CD4-positive, alpha-beta T cell (primary cell): ENCODE measurements at regions not wholly inside any gene's neighbourhood (a gene's known extent, or its start where the extent isn't known, plus 50 kb on each side); places are given as distances from the start of the nearest gene placed in this dataset.

Experiments
- ATAC-seq: fragments of 200-7000 bp; cut with Tn5 transposase; one replicate; pipeline ENCODE4 v1.10.0; 2022; ENCODE audit warnings: mild to moderate bottlenecking; ENCODE audit not compliant: poor library complexity
- CTCF ChIA-PET: fragments of 350-600 bp; sonication (Branson Sonifier 250); formaldehyde crosslinking; loops from one replicate; lab custom pipeline; 2021; ENCODE audit warnings: antibody characterized with exemption, inconsistent platforms; lab: Charles Lee
- POLR2A ChIA-PET: fragments of 350-600 bp; sonication (Branson Sonifier 250); formaldehyde crosslinking; loops from one replicate; lab custom pipeline; 2021; ENCODE audit warnings: antibody characterized with exemption, inconsistent platforms; lab: Charles Lee
- DNase-seq, 14 experiments: peaks; one replicate each; pipeline ENCODE4 v3.0.0-alpha.2; 2013 to 2020; ENCODE audit warnings: mixed read lengths in 2 of 14
- H3K27ac ChIP-seq, 2 donors: one replicate each; pipeline versions ENCODE4 v1.5.1 to v1.7.0; 2013; ENCODE audit warnings: low read length in 2 of 2, low read depth in 1 of 2, mild to moderate bottlenecking in 1 of 2
- H3K27me3 ChIP-seq, 2 experiments: 1 replicate in 1 of 2; 2 replicates in 1 of 2; pipeline versions ENCODE4 v1.6.1 to v1.7.0; 2013; ENCODE audit warnings: low read length in 2 of 2, control low read depth in 1 of 2, mild to moderate bottlenecking in 1 of 2, moderate library complexity in 1 of 2; ENCODE audit not compliant: insufficient read depth in 2 of 2, control insufficient read depth in 1 of 2
- H3K36me3 ChIP-seq: one replicate; pipeline ENCODE4 v1.6.1; 2013; ENCODE audit warnings: low read length, control low read depth; ENCODE audit not compliant: insufficient read depth
- H3K4me1 ChIP-seq: one replicate; pipeline ENCODE4 v1.6.1; 2013; ENCODE audit warnings: low read length, control low read depth; ENCODE audit not compliant: insufficient read depth
- H3K4me3 ChIP-seq: one replicate; pipeline ENCODE4 v1.5.1; 2013; ENCODE audit warnings: mild to moderate bottlenecking, low read length, moderate library complexity
- H3K9me3 ChIP-seq, 2 experiments: 1 replicate in 1 of 2; 2 replicates in 1 of 2; pipeline versions ENCODE4 v1.6.1 to v1.7.0; 2013; ENCODE audit warnings: low read length in 2 of 2, mild to moderate bottlenecking in 2 of 2, control low read depth in 1 of 2, moderate library complexity in 1 of 2; ENCODE audit not compliant: control insufficient read depth in 1 of 2, insufficient read depth in 1 of 2
- H3K27ac Mint-ChIP-seq: one replicate; pipeline ENCODE4 v1.8.0; 2020; ENCODE audit warnings: mixed read lengths
- H3K27me3 Mint-ChIP-seq: one replicate; pipeline ENCODE4 v1.8.0; 2021; ENCODE audit warnings: mixed read lengths
- H3K36me3 Mint-ChIP-seq: one replicate; pipeline ENCODE4 v1.8.0; 2021; ENCODE audit warnings: low read depth, mixed read lengths
- H3K4me1 Mint-ChIP-seq: one replicate; pipeline ENCODE4 v1.8.0; 2021; ENCODE audit warnings: low read depth, mixed read lengths
- H3K4me3 Mint-ChIP-seq: one replicate; pipeline ENCODE4 v1.8.0; 2020; ENCODE audit warnings: mild to moderate bottlenecking, mixed read lengths
- H3K9me3 Mint-ChIP-seq: one replicate; pipeline ENCODE4 v1.8.0; 2020; ENCODE audit warnings: mixed read lengths
- intact Hi-C, 2 experiments: fragments of 100-400 bp; cut with DNase I in 1 of 2; cut with micrococcal nuclease in 1 of 2; formaldehyde crosslinking; loops; one replicate each; pipeline versions ENCODE4 v1.15.1 to v1.9.0; 2023 to 2025; cut with DNase I, micrococcal nuclease
- TF ChIP-seq, protein P1 (sequence below): fragments of 200-600 bp; IDR thresholded peaks from one replicate; pipeline ENCODE4 v1.8.0; 2022; ENCODE audit warnings: antibody characterized with exemption, mild to moderate bottlenecking

GRCh38 chr3:168219530-168219929 is 123.8 kb upstream of the GOLIM4 start:
- H3K4me1 Mint-ChIP-seq: no peaks in the 10 kb centered on the region
- CTCF ChIA-PET: no interaction called here
- no peak for ATAC-seq

DNA sequence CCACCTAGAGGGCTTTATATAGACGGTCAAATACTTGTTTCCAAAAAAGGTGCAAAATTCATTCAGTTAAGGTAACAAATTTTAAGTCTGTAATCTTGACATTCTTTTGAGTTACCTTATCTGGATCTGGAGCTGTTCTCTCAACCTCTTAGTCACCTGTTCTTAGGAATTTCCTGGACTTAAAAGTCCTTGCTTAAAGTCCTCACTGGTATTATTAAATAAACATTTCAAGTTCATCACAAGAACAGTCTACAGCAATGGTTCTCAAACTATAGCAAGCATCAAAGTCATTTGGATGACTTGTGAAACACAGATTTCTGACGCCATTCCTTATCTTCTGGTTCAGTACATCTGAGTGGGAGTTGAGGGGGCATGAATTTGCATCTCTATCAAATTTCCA is 122.9 kb upstream of the GOLIM4 start:
- CTCF ChIA-PET: no interaction called here
- no peaks in the 10 kb centered on the region for H3K9me3 Mint-ChIP-seq
- no peak overlapping the region for H3K4me3 Mint-ChIP-seq
- H3K27me3 ChIP-seq: no peaks in the 10 kb centered on the region
- peaks cover 7% of the 10 kb centered on the region for H3K4me1 Mint-ChIP-seq
- no peak for DNase-seq
- no peaks in the 10 kb centered on the region for H3K4me1 ChIP-seq
- no peak overlapping the region for H3K27ac ChIP-seq
- H3K4me3 ChIP-seq: no peak overlapping the region
- H3K27ac Mint-ChIP-seq: no peak overlapping the region
- intact Hi-C loops: loop anchor here in 1 of 2 experiments (10.0 kb wide), 1 partner anchor 626 kb away; no protein-coding TSS in a partner anchor
- no peaks in the 10 kb centered on the region for H3K36me3 ChIP-seq
- TF ChIP-seq, protein P1, sequence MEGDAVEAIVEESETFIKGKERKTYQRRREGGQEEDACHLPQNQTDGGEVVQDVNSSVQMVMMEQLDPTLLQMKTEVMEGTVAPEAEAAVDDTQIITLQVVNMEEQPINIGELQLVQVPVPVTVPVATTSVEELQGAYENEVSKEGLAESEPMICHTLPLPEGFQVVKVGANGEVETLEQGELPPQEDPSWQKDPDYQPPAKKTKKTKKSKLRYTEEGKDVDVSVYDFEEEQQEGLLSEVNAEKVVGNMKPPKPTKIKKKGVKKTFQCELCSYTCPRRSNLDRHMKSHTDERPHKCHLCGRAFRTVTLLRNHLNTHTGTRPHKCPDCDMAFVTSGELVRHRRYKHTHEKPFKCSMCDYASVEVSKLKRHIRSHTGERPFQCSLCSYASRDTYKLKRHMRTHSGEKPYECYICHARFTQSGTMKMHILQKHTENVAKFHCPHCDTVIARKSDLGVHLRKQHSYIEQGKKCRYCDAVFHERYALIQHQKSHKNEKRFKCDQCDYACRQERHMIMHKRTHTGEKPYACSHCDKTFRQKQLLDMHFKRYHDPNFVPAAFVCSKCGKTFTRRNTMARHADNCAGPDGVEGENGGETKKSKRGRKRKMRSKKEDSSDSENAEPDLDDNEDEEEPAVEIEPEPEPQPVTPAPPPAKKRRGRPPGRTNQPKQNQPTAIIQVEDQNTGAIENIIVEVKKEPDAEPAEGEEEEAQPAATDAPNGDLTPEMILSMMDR: no peak
- no peaks in the 10 kb centered on the region for H3K36me3 Mint-ChIP-seq
- POLR2A ChIA-PET: no interaction called here
- no peaks in the 10 kb centered on the region for H3K9me3 ChIP-seq
- ATAC-seq: no peak
- H3K27me3 Mint-ChIP-seq: no peaks in the 10 kb centered on the region

More at GRCh38 chr3:168219530-168219929, 123.8 kb upstream of the GOLIM4 start:
- Mint-ChIP-seq H3K27ac (no peak overlapping the region), H3K27me3 (no peaks in the 10 kb centered on the region), H3K9me3 (no peaks in the 10 kb centered on the region), H3K4me3 (no peak overlapping the region), H3K36me3 (no peaks in the 10 kb centered on the region)
- POLR2A ChIA-PET: no interaction called here
- Histone ChIP-seq H3K4me3 (no peak overlapping the region), H3K36me3 (no peaks in the 10 kb centered on the region), H3K9me3 (no peaks in the 10 kb centered on the region), H3K27me3 (no peaks in the 10 kb centered on the region), H3K27ac (no peak overlapping the region), H3K4me1 (no peaks in the 10 kb centered on the region)
- TF ChIP-seq, protein P1: no peak
- no peak for DNase-seq
- intact Hi-C loops: loop anchor here in 1 of 2 experiments (10.0 kb wide), 1 partner anchor 625 kb away; no protein-coding TSS in a partner anchor

GRCh38 chr3:168216851-168217250 is 121.1 kb upstream of the GOLIM4 start:
- no peaks in the 10 kb centered on the region for H3K36me3 Mint-ChIP-seq
- CTCF ChIA-PET: no interaction called here
- intact Hi-C loops: loop anchor here in 1 of 2 experiments (10.0 kb wide), 1 partner anchor 628 kb away; no protein-coding TSS in a partner anchor

More at GRCh38 chr3:168216851-168217250, 121.1 kb upstream of the GOLIM4 start:
- H3K4me1 Mint-ChIP-seq: peaks cover 7% of the 10 kb centered on the region
- POLR2A ChIA-PET: no interaction called here
- H3K27ac ChIP-seq: no peak overlapping the region
- H3K9me3 ChIP-seq: no peaks in the 10 kb centered on the region
- no peaks in the 10 kb centered on the region for H3K27me3 ChIP-seq
- TF ChIP-seq, protein P1: no peak
- no peaks in the 10 kb centered on the region for H3K36me3 ChIP-seq
- no peak overlapping the region for H3K27ac Mint-ChIP-seq
- H3K4me3 Mint-ChIP-seq: no peak overlapping the region
- no peak overlapping the region for H3K4me3 ChIP-seq
- H3K4me1 ChIP-seq: no peaks in the 10 kb centered on the region
- ATAC-seq (no peak), DNase-seq (no peak)
- H3K9me3 Mint-ChIP-seq: no peaks in the 10 kb centered on the region
- H3K27me3 Mint-ChIP-seq: no peaks in the 10 kb centered on the region
